H9 (cell line): ENCODE measurements at regions not wholly inside any gene's neighbourhood (a gene's known extent, or its start where the extent isn't known, plus 50 kb on each side); places are given as distances from the start of the nearest gene placed in this dataset.

Source experiments
- DNase-seq: peaks from one replicate; pipeline ENCODE4 v3.0.0-alpha.2; 2017
- H2AFZ ChIP-seq: one replicate; pipeline ENCODE4 v1.6.1; 2013; ENCODE audit warnings: mild to moderate bottlenecking, low read length, control low read depth, moderate library complexity
- H2AK5ac ChIP-seq: 2 replicates; pipeline ENCODE4 v1.6.1; 2013; ENCODE audit warnings: low read length, control low read depth, mixed read lengths; ENCODE audit not compliant: insufficient read length
- H2BK120ac ChIP-seq: one replicate; pipeline ENCODE4 v1.6.1; 2013; ENCODE audit warnings: low read depth, mild to moderate bottlenecking, low read length, control low read depth, inconsistent platforms; ENCODE audit not compliant: poor library complexity, severe bottlenecking
- H2BK12ac ChIP-seq: 2 replicates; pipeline ENCODE4 v1.6.1; 2013; ENCODE audit warnings: low read length, control low read depth, mixed read lengths, low read depth; ENCODE audit not compliant: insufficient read length
- H2BK15ac ChIP-seq: 2 replicates; pipeline ENCODE4 v1.6.1; 2013; ENCODE audit warnings: low read depth, low read length, control low read depth
- H2BK20ac ChIP-seq: one replicate; pipeline ENCODE4 v1.6.1; 2013; ENCODE audit warnings: low read depth, mild to moderate bottlenecking, low read length, control low read depth, inconsistent platforms; ENCODE audit not compliant: poor library complexity, severe bottlenecking
- H2BK5ac ChIP-seq: 2 replicates; pipeline ENCODE4 v1.6.1; 2013; ENCODE audit warnings: low read length, control low read depth, mixed read lengths; ENCODE audit not compliant: insufficient read length
- H3K14ac ChIP-seq: 2 replicates; pipeline ENCODE4 v1.6.1; 2013; ENCODE audit warnings: low read length, control low read depth; ENCODE audit not compliant: insufficient read depth
- H3K18ac ChIP-seq: 2 replicates; pipeline ENCODE4 v1.6.1; 2013; ENCODE audit warnings: low read depth, mild to moderate bottlenecking, mixed read lengths, low read length, control low read depth; ENCODE audit not compliant: insufficient read length
- H3K23ac ChIP-seq: 2 replicates; pipeline ENCODE4 v1.6.1; 2013; ENCODE audit warnings: low read length, control low read depth, mixed read lengths, low read depth; ENCODE audit not compliant: insufficient read length
- H3K23me2 ChIP-seq: 2 replicates; pipeline ENCODE4 v1.6.1; 2013; ENCODE audit warnings: low read depth, mild to moderate bottlenecking, mixed read lengths, low read length, control low read depth; ENCODE audit not compliant: insufficient read length, poor library complexity, severe bottlenecking
- H3K27ac ChIP-seq: 2 replicates; pipeline ENCODE4 v1.5.1; 2013; ENCODE audit warnings: low read length, control low read depth, mixed read lengths, low read depth; ENCODE audit not compliant: insufficient read length
- H3K27me3 ChIP-seq: 2 replicates; pipeline ENCODE4 v1.6.1; 2013; ENCODE audit warnings: low read length, control low read depth, inconsistent platforms; ENCODE audit not compliant: insufficient read depth
- H3K4ac ChIP-seq: 2 replicates; pipeline ENCODE4 v1.6.1; 2013; ENCODE audit warnings: low read depth, mild to moderate bottlenecking, control low read depth, inconsistent platforms, low read length, moderate library complexity
- H3K4me1 ChIP-seq: 2 replicates; pipeline ENCODE4 v1.6.1; 2013; ENCODE audit warnings: low read length, control low read depth, inconsistent platforms; ENCODE audit not compliant: insufficient read depth
- H3K4me2 ChIP-seq: 2 replicates; pipeline ENCODE4 v1.6.1; 2013; ENCODE audit warnings: low read length, control low read depth, mixed read lengths; ENCODE audit not compliant: insufficient read length, insufficient read depth
- H3K56ac ChIP-seq: 2 replicates; pipeline ENCODE4 v1.6.1; 2013; ENCODE audit warnings: low read depth, mild to moderate bottlenecking, mixed read lengths, low read length, control low read depth; ENCODE audit not compliant: insufficient read length
- H3K79me1 ChIP-seq: 2 replicates; pipeline ENCODE4 v1.6.1; 2013; ENCODE audit warnings: low read depth, mild to moderate bottlenecking, moderate library complexity, low read length, control low read depth, inconsistent platforms; ENCODE audit not compliant: insufficient read depth, poor library complexity, severe bottlenecking
- H3K79me2 ChIP-seq: 2 replicates; pipeline ENCODE4 v1.6.1; 2013; ENCODE audit warnings: low read length, control low read depth, inconsistent platforms; ENCODE audit not compliant: insufficient read depth
- H3K9ac ChIP-seq: 2 replicates; pipeline ENCODE4 v1.6.1; 2013; ENCODE audit warnings: low read length, control low read depth, mixed read lengths; ENCODE audit not compliant: insufficient read length; ENCODE audit errors: extremely low read depth
- H3K9me3 ChIP-seq: one replicate; pipeline ENCODE4 v1.6.1; 2013; ENCODE audit warnings: low read depth, low read length, inconsistent platforms; ENCODE audit not compliant: control insufficient read depth
- H3T11ph ChIP-seq: one replicate; pipeline ENCODE4 v1.6.1; 2013; ENCODE audit warnings: mild to moderate bottlenecking, low read length, control low read depth, inconsistent platforms
- H4K20me1 ChIP-seq: one replicate; pipeline ENCODE4 v1.6.1; 2013; ENCODE audit not compliant: control insufficient read depth, insufficient read length, insufficient read depth
- H4K5ac ChIP-seq: 2 replicates; pipeline ENCODE4 v1.6.1; 2013; ENCODE audit warnings: low read depth, mild to moderate bottlenecking, mixed read lengths, low read length, control low read depth; ENCODE audit not compliant: insufficient read length
- H4K8ac ChIP-seq: replicated peaks from 2 replicates; pipeline ENCODE4 v1.6.1; 2013; ENCODE audit warnings: low read length, control low read depth, mixed read lengths, low read depth; ENCODE audit not compliant: insufficient read length
- H4K91ac ChIP-seq: 2 replicates; pipeline ENCODE4 v1.6.1; 2013; ENCODE audit warnings: low read depth, mild to moderate bottlenecking, moderate library complexity, mixed read lengths, low read length, control low read depth; ENCODE audit not compliant: insufficient read length
- H3K27ac Mint-ChIP-seq, 3 experiments: 2 replicates in 2 of 3; 3 replicates in 1 of 3; pipeline ENCODE4 v1.8.0; 2020 to 2021; ENCODE audit warnings: mixed read lengths in 3 of 3, mild to moderate bottlenecking in 1 of 3, moderate library complexity in 1 of 3
- H3K27me3 Mint-ChIP-seq: 2 replicates; pipeline ENCODE4 v1.8.0; 2021; ENCODE audit warnings: low read depth, mild to moderate bottlenecking, moderate library complexity, mixed read lengths
- H3K36me3 Mint-ChIP-seq, 3 experiments: 2 replicates in 2 of 3; 3 replicates in 1 of 3; pipeline ENCODE4 v1.8.0; 2020 to 2021; ENCODE audit warnings: low read depth in 3 of 3, mixed read lengths in 3 of 3; ENCODE audit not compliant: insufficient read depth in 1 of 3
- H3K4me1 Mint-ChIP-seq, 2 experiments: 2 replicates each; pipeline ENCODE4 v1.8.0; 2020; ENCODE audit warnings: mixed read lengths in 2 of 2
- H3K4me3 Mint-ChIP-seq, 2 experiments: 2 replicates in 1 of 2; 3 replicates in 1 of 2; pipeline ENCODE4 v1.8.0; 2020 to 2021; ENCODE audit warnings: mild to moderate bottlenecking in 2 of 2, mixed read lengths in 2 of 2, moderate library complexity in 1 of 2
- H3K9me3 Mint-ChIP-seq, 2 experiments: 2 replicates in 1 of 2; 3 replicates in 1 of 2; pipeline ENCODE4 v1.8.0; 2020; ENCODE audit warnings: mild to moderate bottlenecking in 2 of 2, mixed read lengths in 2 of 2, moderate library complexity in 1 of 2
- WGBS: extraction: QIAGEN DNeasy Blood & Tissue Kit; methylation state at CpG from one replicate; pipeline ENCODE4 v1.1.7; 2013; ENCODE audit warnings: missing lambda C conversion rate, low lambda C conversion rate, mixed read lengths; ENCODE audit not compliant: insufficient read length; ENCODE audit errors: extremely low coverage; 5-methylcytosine and 5-hydroxymethylcytosine counted together
- TF ChIP-seq, protein P1 (sequence below): fragments of 200-600 bp; sonication (generic); conservative IDR thresholded peaks from 3 replicates; pipeline ENCODE4 v1.8.0; 2021; ENCODE audit warnings: antibody characterized with exemption, mild to moderate bottlenecking

GRCh38 chr21:21929789-21930188 is 931.6 kb downstream of the NCAM2 start:
- Mint-ChIP-seq H3K4me3 (no peak overlapping the region), H3K27me3 (no peaks in the 10 kb centered on the region), H3K4me1 (peaks cover 13 to 14% of the 10 kb centered on the region in 2 experiments), H3K9me3 (peaks cover under 1 to 2% of the 10 kb centered on the region in 2 experiments; a peak in 3 of 5 replicates), H3K36me3 (peaks cover 0 to 5% (median 0%) of the 10 kb centered on the region in 3 experiments; a peak in 2 of 7 replicates), H3K27ac (no peak overlapping the region)
- Histone ChIP-seq H2BK120ac (no peak overlapping the region), H3K4ac (no peak overlapping the region), H2BK12ac (no peak overlapping the region), H4K91ac (no peak overlapping the region), H3K23ac (no peak overlapping the region), H2BK5ac (no peak overlapping the region), H3K18ac (no peak overlapping the region), H3K79me2 (no peaks in the 10 kb centered on the region), H2AFZ (no peak overlapping the region), H3K4me1 (peaks cover 3% of the 10 kb centered on the region; the same call in 1 of the 2 replicates), H3K56ac (no peak overlapping the region), H3K27me3 (no peaks in the 10 kb centered on the region), H3K9me3 (no peaks in the 10 kb centered on the region), H3K27ac (no peak overlapping the region), H3K9ac (no peak overlapping the region), H3T11ph (no peak overlapping the region), H3K4me2 (no peak overlapping the region), H3K23me2 (no peaks in the 10 kb centered on the region), H3K79me1 (no peaks in the 10 kb centered on the region), H2AK5ac (no peak overlapping the region), H2BK15ac (no peak overlapping the region), H2BK20ac (no peak overlapping the region), H4K5ac (no peak overlapping the region), H3K14ac (no peak overlapping the region), H4K20me1 (no peaks in the 10 kb centered on the region), H4K8ac (no peak overlapping the region)
- TF ChIP-seq, protein P1, sequence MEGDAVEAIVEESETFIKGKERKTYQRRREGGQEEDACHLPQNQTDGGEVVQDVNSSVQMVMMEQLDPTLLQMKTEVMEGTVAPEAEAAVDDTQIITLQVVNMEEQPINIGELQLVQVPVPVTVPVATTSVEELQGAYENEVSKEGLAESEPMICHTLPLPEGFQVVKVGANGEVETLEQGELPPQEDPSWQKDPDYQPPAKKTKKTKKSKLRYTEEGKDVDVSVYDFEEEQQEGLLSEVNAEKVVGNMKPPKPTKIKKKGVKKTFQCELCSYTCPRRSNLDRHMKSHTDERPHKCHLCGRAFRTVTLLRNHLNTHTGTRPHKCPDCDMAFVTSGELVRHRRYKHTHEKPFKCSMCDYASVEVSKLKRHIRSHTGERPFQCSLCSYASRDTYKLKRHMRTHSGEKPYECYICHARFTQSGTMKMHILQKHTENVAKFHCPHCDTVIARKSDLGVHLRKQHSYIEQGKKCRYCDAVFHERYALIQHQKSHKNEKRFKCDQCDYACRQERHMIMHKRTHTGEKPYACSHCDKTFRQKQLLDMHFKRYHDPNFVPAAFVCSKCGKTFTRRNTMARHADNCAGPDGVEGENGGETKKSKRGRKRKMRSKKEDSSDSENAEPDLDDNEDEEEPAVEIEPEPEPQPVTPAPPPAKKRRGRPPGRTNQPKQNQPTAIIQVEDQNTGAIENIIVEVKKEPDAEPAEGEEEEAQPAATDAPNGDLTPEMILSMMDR, result no peak
- no CpG with 5 or more reads among the region's 4 CpGs for WGBS
- no peak for DNase-seq
